Neuronal stem cell (in vitro differentiated cells): ENCODE measurements at regions not wholly inside any gene's neighbourhood (a gene's known extent, or its start where the extent isn't known, plus 50 kb on each side); places are given as distances from the start of the nearest gene placed in this dataset.

ENCODE experiments used
- DNase-seq: peaks from one replicate; pipeline ENCODE4 v3.0.0-alpha.2; 2013; ENCODE audit warnings: low spot score
- H2AFZ ChIP-seq: one replicate; pipeline ENCODE4 v1.6.1; 2013; ENCODE audit warnings: mild to moderate bottlenecking, low read length, inconsistent platforms
- H2AK5ac ChIP-seq: 2 replicates; pipeline ENCODE4 v1.6.1; 2013; ENCODE audit warnings: low read depth, mild to moderate bottlenecking, inconsistent platforms, low read length, moderate library complexity, mixed read lengths
- H2BK120ac ChIP-seq: 2 replicates; pipeline ENCODE4 v1.6.1; 2013; ENCODE audit warnings: low read depth, mild to moderate bottlenecking, inconsistent platforms, low read length, moderate library complexity, mixed read lengths
- H2BK12ac ChIP-seq: one replicate; pipeline ENCODE4 v1.6.1; 2013; ENCODE audit warnings: low read length, inconsistent platforms
- H2BK15ac ChIP-seq: 2 replicates; pipeline ENCODE4 v1.6.1; 2013; ENCODE audit warnings: mild to moderate bottlenecking, low read length, inconsistent platforms, mixed read lengths
- H2BK5ac ChIP-seq: one replicate; pipeline ENCODE4 v1.6.1; 2013; ENCODE audit warnings: inconsistent platforms, mild to moderate bottlenecking, low read length, moderate library complexity
- H3K14ac ChIP-seq: one replicate; pipeline ENCODE4 v1.6.1; 2013; ENCODE audit warnings: low read length, inconsistent platforms
- H3K18ac ChIP-seq: 2 replicates; pipeline ENCODE4 v1.6.1; 2013; ENCODE audit warnings: low read length, inconsistent platforms
- H3K23ac ChIP-seq: 2 replicates; pipeline ENCODE4 v1.6.1; 2013; ENCODE audit warnings: low read depth, mild to moderate bottlenecking, mixed read lengths, low read length, inconsistent platforms; ENCODE audit not compliant: poor library complexity
- H3K27ac ChIP-seq: replicated peaks from 3 replicates; pipeline ENCODE4 v1.5.1; 2013; ENCODE audit warnings: low read length, inconsistent platforms
- H3K27me3 ChIP-seq, 3 experiments: 2 replicates each; pipeline ENCODE4 v1.6.1; 2013; ENCODE audit warnings: low read length in 3 of 3, mild to moderate bottlenecking in 2 of 3, inconsistent platforms in 1 of 3, low read depth in 1 of 3, mixed read lengths in 1 of 3, moderate library complexity in 1 of 3; ENCODE audit not compliant: control insufficient read depth in 3 of 3, insufficient read depth in 3 of 3
- H3K36me3 ChIP-seq, 2 donors: replicated peaks in 1 of 2; 2 replicates each; pipeline ENCODE4 v1.6.1; 2013; ENCODE audit warnings: low read length in 2 of 2; ENCODE audit not compliant: control insufficient read depth in 2 of 2, insufficient read depth in 2 of 2
- H3K4ac ChIP-seq: 2 replicates; pipeline ENCODE4 v1.6.1; 2013; ENCODE audit warnings: inconsistent platforms, mild to moderate bottlenecking, low read length, moderate library complexity
- H3K4me1 ChIP-seq, 2 donors: 1 replicate in 1 of 2; 2 replicates in 1 of 2; pipeline ENCODE4 v1.6.1; 2013; ENCODE audit warnings: low read length in 2 of 2, low read depth in 1 of 2; ENCODE audit not compliant: control insufficient read depth in 2 of 2, insufficient read depth in 1 of 2
- H3K4me2 ChIP-seq: one replicate; pipeline ENCODE4 v1.6.1; 2013; ENCODE audit warnings: mild to moderate bottlenecking, low read length, inconsistent platforms; ENCODE audit not compliant: insufficient read depth, poor library complexity, severe bottlenecking
- H3K4me3 ChIP-seq, 2 donors: 2 replicates each; pipeline ENCODE4 v1.5.1; 2013; ENCODE audit warnings: low read length in 2 of 2, mild to moderate bottlenecking in 2 of 2, inconsistent platforms in 1 of 2, moderate library complexity in 1 of 2
- H3K79me1 ChIP-seq: one replicate; pipeline ENCODE4 v1.6.1; 2013; ENCODE audit warnings: low read depth, mild to moderate bottlenecking, inconsistent platforms, low read length, moderate library complexity
- H3K9ac ChIP-seq: one replicate; pipeline ENCODE4 v1.6.1; 2013; ENCODE audit warnings: mild to moderate bottlenecking, low read depth, low read length, inconsistent platforms; ENCODE audit not compliant: poor library complexity
- H3K9me3 ChIP-seq, 2 donors: replicated peaks in 1 of 2; 2 replicates each; pipeline versions ENCODE3 to v1.6.1; 2013; ENCODE audit warnings: low read length in 2 of 2, mild to moderate bottlenecking in 2 of 2, inconsistent platforms in 1 of 2, low read depth in 1 of 2, mixed read lengths in 1 of 2, moderate library complexity in 1 of 2; ENCODE audit not compliant: control insufficient read depth in 2 of 2, insufficient read depth in 1 of 2
- H4K8ac ChIP-seq: one replicate; pipeline ENCODE4 v1.6.1; 2013; ENCODE audit warnings: low read depth, mild to moderate bottlenecking, inconsistent platforms, low read length, moderate library complexity
- H4K91ac ChIP-seq: one replicate; pipeline ENCODE4 v1.6.1; 2013; ENCODE audit warnings: low read length, low read depth, mild to moderate bottlenecking, inconsistent platforms; ENCODE audit not compliant: poor library complexity
- WGBS, 2 donors: extraction: QIAGEN DNeasy Blood & Tissue Kit; methylation state at CpG; one replicate each; pipeline ENCODE4 v1.1.7; 2013; ENCODE audit warnings: missing lambda C conversion rate in 2 of 2, mixed read lengths in 1 of 2; ENCODE audit not compliant: insufficient read length in 2 of 2, insufficient replicate concordance in 1 of 2; ENCODE audit errors: extremely low coverage in 2 of 2; 5-methylcytosine and 5-hydroxymethylcytosine counted together

GRCh38 chr2:32895424-32895823 lies 51.3 kb upstream of the LTBP1 start:
- Histone ChIP-seq H3K14ac (no peak overlapping the region), H2BK15ac (no peak overlapping the region), H2BK120ac (no peak overlapping the region), H3K27me3 (no peaks in the 10 kb centered on the region), H2BK5ac (no peak overlapping the region), H2BK12ac (no peak overlapping the region), H3K4me3 (no peak overlapping the region), H3K9me3 (no peaks in the 10 kb centered on the region), H3K4ac (no peak overlapping the region), H3K36me3 (no peaks in the 10 kb centered on the region), H3K79me1 (no peaks in the 10 kb centered on the region), H3K23ac (no peak overlapping the region), H3K18ac (no peak overlapping the region), H3K9ac (no peak overlapping the region), H3K4me1 (peaks cover 0 to 1% of the 10 kb centered on the region in 2 donors), H4K8ac (no peak overlapping the region), H2AK5ac (no peak overlapping the region), H3K27ac (no peak overlapping the region), H4K91ac (no peak overlapping the region), H3K4me2 (no peak overlapping the region), H2AFZ (no peak overlapping the region)
- no CpG with 5 or more reads among the region's 1 CpG for WGBS, 2 donors
- no peak for DNase-seq
